ENCODE measurements at regions not wholly inside any gene's neighbourhood (a gene's known extent, or its start where the extent isn't known, plus 50 kb on each side); places are given as distances from the start of the nearest gene placed in this dataset.

DNA sequence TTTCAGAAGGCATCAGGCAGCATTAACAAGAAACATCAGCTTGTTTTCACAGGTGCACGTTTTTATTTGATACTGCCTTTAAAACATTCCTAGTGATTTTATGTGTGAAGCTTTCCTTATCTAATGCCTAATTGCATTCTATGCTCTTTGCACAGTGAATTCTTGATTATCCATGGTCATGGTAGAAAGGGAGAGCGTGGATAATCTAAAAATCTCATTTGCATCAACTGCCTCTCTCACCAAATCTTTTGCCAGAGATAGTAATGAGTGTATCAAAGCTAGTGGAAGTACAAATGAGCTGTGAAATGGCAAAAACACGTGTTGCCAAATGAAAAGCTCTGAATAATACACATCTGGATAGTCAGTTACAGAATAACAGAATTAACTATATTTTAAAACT, 170.5 kb downstream of the NAA11 start:
- H4K20me1 ChIP-seq (ENCODE audit: insufficient read depth, low read length), result no peaks in the 10 kb centered on the region
- no peaks in the 10 kb centered on the region for H3K9me3 Mint-ChIP-seq (ENCODE audit: unreplicated experiment)
- no peaks in the 10 kb centered on the region for H3K9me3 ChIP-seq (ENCODE audit: insufficient read depth, low read depth, low read length)
- no peak overlapping the region for H3K27ac Mint-ChIP-seq (ENCODE audit: unreplicated experiment)
- no peaks in the 10 kb centered on the region for H3K27me3 ChIP-seq (ENCODE audit: insufficient read depth, low read length)
- no peaks in the 10 kb centered on the region for H3K36me3 ChIP-seq (ENCODE audit: insufficient read depth, low read length)
- H3K9ac ChIP-seq (ENCODE audit: low read length), result no peak overlapping the region
- FAIRE-seq, result no peak
- no peaks in the 10 kb centered on the region for H3K79me2 ChIP-seq (ENCODE audit: insufficient read depth, low read length)
- H3K4me1 Mint-ChIP-seq (ENCODE audit: low read depth, unreplicated experiment), result no peaks in the 10 kb centered on the region
- no peak overlapping the region for H3K4me2 ChIP-seq (ENCODE audit: low read length)
- H3K27ac ChIP-seq (ENCODE audit: low read depth, low read length), result no peak overlapping the region
- no peak for DNase-seq (ENCODE audit: low read depth)
- no peak overlapping the region for H3K4me3 Mint-ChIP-seq (ENCODE audit: unreplicated experiment)
- no peak overlapping the region for H3K4me3 ChIP-seq (ENCODE audit: insufficient read depth, low read depth, low read length)
- H3K27me3 Mint-ChIP-seq (ENCODE audit: low read depth, unreplicated experiment), result no peaks in the 10 kb centered on the region
- no peaks in the 10 kb centered on the region for H3K36me3 Mint-ChIP-seq (ENCODE audit: low read depth, unreplicated experiment)
- no peaks in the 10 kb centered on the region for H3K4me1 ChIP-seq (ENCODE audit: insufficient read depth, low read length)
- no peak overlapping the region for H2AFZ ChIP-seq (ENCODE audit: low read depth, low read length)
- TF ChIP-seq EZH2 (IDR thresholded peaks at IDR 0.05; ENCODE audit: insufficient read depth, low read length), result no peak
- TF ChIP-seq, protein P1, sequence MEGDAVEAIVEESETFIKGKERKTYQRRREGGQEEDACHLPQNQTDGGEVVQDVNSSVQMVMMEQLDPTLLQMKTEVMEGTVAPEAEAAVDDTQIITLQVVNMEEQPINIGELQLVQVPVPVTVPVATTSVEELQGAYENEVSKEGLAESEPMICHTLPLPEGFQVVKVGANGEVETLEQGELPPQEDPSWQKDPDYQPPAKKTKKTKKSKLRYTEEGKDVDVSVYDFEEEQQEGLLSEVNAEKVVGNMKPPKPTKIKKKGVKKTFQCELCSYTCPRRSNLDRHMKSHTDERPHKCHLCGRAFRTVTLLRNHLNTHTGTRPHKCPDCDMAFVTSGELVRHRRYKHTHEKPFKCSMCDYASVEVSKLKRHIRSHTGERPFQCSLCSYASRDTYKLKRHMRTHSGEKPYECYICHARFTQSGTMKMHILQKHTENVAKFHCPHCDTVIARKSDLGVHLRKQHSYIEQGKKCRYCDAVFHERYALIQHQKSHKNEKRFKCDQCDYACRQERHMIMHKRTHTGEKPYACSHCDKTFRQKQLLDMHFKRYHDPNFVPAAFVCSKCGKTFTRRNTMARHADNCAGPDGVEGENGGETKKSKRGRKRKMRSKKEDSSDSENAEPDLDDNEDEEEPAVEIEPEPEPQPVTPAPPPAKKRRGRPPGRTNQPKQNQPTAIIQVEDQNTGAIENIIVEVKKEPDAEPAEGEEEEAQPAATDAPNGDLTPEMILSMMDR (IDR thresholded peaks at IDR 0.05; ENCODE audit: insufficient read depth, low read depth, low read length), result no peak

DNA sequence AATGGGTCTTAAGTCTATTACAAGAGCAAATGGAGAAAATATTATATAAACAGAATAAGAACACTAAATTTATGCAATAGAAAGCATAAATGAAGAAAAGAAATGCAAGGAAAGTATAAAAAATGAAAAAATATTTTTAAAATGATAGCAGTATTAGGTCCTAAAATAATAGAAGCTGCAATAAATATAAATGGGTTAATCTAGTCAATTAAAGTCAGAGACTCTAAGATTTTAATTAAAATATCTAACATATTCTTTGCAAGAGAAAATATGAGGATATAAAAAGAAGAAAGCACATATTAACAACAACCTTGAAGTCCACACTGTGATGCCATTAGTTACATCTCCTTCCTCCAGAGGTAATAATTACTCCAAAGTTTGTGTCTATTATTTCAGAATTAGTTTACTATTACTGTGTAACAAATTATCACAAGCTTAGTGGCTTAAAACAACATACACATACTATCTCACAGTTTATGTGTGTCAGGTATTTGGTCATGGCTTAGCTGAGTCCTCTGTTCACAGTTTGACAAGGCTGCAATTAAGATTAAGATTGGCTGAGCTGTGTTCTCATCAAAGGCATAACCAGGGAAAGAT, 174.9 kb downstream of the NAA11 start:
- Mint-ChIP-seq H3K9me3 (ENCODE audit: unreplicated experiment) (no peaks in the 10 kb centered on the region), H3K36me3 (ENCODE audit: low read depth, unreplicated experiment) (no peaks in the 10 kb centered on the region), H3K4me3 (ENCODE audit: unreplicated experiment) (no peak overlapping the region), H3K27me3 (ENCODE audit: low read depth, unreplicated experiment) (no peaks in the 10 kb centered on the region), H3K27ac (ENCODE audit: unreplicated experiment) (no peak overlapping the region), H3K4me1 (ENCODE audit: low read depth, unreplicated experiment) (peaks cover 4% of the 10 kb centered on the region)
- H3K27me3 ChIP-seq (ENCODE audit: insufficient read depth, low read length), result no peaks in the 10 kb centered on the region
- H3K27ac ChIP-seq (ENCODE audit: low read depth, low read length), result no peak overlapping the region
- no peaks in the 10 kb centered on the region for H3K79me2 ChIP-seq (ENCODE audit: insufficient read depth, low read length)
- no peak overlapping the region for H3K4me3 ChIP-seq (ENCODE audit: insufficient read depth, low read depth, low read length)
- no peaks in the 10 kb centered on the region for H3K36me3 ChIP-seq (ENCODE audit: insufficient read depth, low read length)
- FAIRE-seq (no peak), DNase-seq (ENCODE audit: low read depth) (no peak)
- H3K4me2 ChIP-seq (ENCODE audit: low read length), result no peak overlapping the region
- H3K9me3 ChIP-seq (ENCODE audit: insufficient read depth, low read depth, low read length), result peaks cover 2% of the 10 kb centered on the region
- H3K9ac ChIP-seq (ENCODE audit: low read length), result no peak overlapping the region
- TF ChIP-seq, protein P1 (IDR thresholded peaks at IDR 0.05; ENCODE audit: insufficient read depth, low read depth, low read length), result no peak
- no peak for TF ChIP-seq EZH2 (IDR thresholded peaks at IDR 0.05; ENCODE audit: insufficient read depth, low read length)
- H2AFZ ChIP-seq (ENCODE audit: low read depth, low read length), result no peak overlapping the region
- no peaks in the 10 kb centered on the region for H3K4me1 ChIP-seq (ENCODE audit: insufficient read depth, low read length)
- no peaks in the 10 kb centered on the region for H4K20me1 ChIP-seq (ENCODE audit: insufficient read depth, low read length)

DNA sequence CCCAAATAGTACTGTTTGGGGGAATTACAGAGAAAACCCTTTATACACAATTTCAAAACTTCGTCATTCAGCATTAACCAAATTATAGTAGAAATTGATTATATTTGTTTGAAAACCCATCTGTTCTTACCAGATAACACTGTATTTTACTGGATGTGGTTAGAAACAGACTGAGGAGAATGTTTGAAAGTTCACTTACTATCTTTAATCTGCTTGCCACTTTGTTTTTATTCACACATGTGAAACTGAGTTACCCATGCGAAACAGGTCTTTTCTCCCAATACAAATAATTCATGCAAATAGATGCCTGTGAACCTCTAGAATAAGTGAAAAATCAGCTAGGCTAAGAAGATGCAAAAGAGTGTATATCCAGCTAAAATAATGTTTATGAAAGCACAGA, 177.5 kb downstream of the NAA11 start:
- no peak for DNase-seq (ENCODE audit: low read depth)
- Histone ChIP-seq H2AFZ (ENCODE audit: low read depth, low read length) (no peak overlapping the region), H3K9ac (ENCODE audit: low read length) (no peak overlapping the region), H3K4me3 (ENCODE audit: insufficient read depth, low read depth, low read length) (no peak overlapping the region), H3K4me2 (ENCODE audit: low read length) (no peak overlapping the region), H4K20me1 (ENCODE audit: insufficient read depth, low read length) (no peaks in the 10 kb centered on the region), H3K27me3 (ENCODE audit: insufficient read depth, low read length) (no peaks in the 10 kb centered on the region), H3K79me2 (ENCODE audit: insufficient read depth, low read length) (no peaks in the 10 kb centered on the region), H3K27ac (ENCODE audit: low read depth, low read length) (no peak overlapping the region), H3K36me3 (ENCODE audit: insufficient read depth, low read length) (no peaks in the 10 kb centered on the region), H3K4me1 (ENCODE audit: insufficient read depth, low read length) (no peaks in the 10 kb centered on the region), H3K9me3 (ENCODE audit: insufficient read depth, low read depth, low read length) (peaks cover 6% of the 10 kb centered on the region)
- FAIRE-seq, result no peak
- no peak overlapping the region for H3K27ac Mint-ChIP-seq (ENCODE audit: unreplicated experiment)
- H3K4me3 Mint-ChIP-seq (ENCODE audit: unreplicated experiment), result no peak overlapping the region
- no peaks in the 10 kb centered on the region for H3K36me3 Mint-ChIP-seq (ENCODE audit: low read depth, unreplicated experiment)
- H3K27me3 Mint-ChIP-seq (ENCODE audit: low read depth, unreplicated experiment), result no peaks in the 10 kb centered on the region
- TF ChIP-seq EZH2 (IDR thresholded peaks at IDR 0.05; ENCODE audit: insufficient read depth, low read length), result no peak
- TF ChIP-seq, protein P1 (IDR thresholded peaks at IDR 0.05; ENCODE audit: insufficient read depth, low read depth, low read length), result no peak
- H3K4me1 Mint-ChIP-seq (ENCODE audit: low read depth, unreplicated experiment), result peaks cover 4% of the 10 kb centered on the region
- peaks cover 3% of the 10 kb centered on the region for H3K9me3 Mint-ChIP-seq (ENCODE audit: unreplicated experiment)

Measured in astrocyte (in vitro differentiated cells and primary cell).